Amniotic epithelial cell (primary cell): ENCODE measurements at regions not wholly inside any gene's neighbourhood (a gene's known extent, or its start where the extent isn't known, plus 50 kb on each side); places are given as distances from the start of the nearest gene placed in this dataset.
"Not testable (repeated sequence)": the region's sequence is repeated elsewhere in the genome, so short reads cannot be mapped to it uniquely, and the experiment has no call there.

Experiments
- DNase-seq: peaks from one replicate; pipeline ENCODE4 v3.0.0-alpha.2; 2010; ENCODE audit warnings: low read depth

- no peak for DNase-seq
Observed at GRCh38 chr3:11739706-11740105, 96.0 kb upstream of the VGLL4 start.

GRCh38 chr3:11739123-11739522 is 95.4 kb upstream of the VGLL4 start:
- no peak for DNase-seq

DNA sequence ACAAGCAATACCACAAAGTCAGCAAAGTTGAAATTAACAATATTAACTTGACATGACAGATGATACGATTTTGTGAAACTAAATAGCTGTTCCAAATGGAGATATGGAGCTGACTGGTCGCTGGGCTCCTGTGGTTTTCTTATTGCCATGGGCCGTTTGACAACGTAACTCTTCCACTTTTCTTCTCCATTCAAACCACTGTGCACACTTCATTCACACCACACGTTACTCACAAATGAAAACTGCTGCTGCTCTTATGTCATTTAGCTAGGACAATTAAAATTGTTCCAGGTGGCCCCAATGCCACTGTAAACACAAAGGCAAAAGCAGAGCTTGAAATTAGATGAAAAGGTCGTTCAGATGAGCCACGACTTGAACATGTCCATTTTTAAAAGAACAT is 94.0 kb upstream of the VGLL4 start:
- no peak for DNase-seq

GRCh38 chr3:11736136-11736833 is 92.6 kb upstream of the VGLL4 start:
- no peak for DNase-seq

GRCh38 chr3:11735638-11736037 is 91.9 kb upstream of the VGLL4 start:
- no peak for DNase-seq

DNA sequence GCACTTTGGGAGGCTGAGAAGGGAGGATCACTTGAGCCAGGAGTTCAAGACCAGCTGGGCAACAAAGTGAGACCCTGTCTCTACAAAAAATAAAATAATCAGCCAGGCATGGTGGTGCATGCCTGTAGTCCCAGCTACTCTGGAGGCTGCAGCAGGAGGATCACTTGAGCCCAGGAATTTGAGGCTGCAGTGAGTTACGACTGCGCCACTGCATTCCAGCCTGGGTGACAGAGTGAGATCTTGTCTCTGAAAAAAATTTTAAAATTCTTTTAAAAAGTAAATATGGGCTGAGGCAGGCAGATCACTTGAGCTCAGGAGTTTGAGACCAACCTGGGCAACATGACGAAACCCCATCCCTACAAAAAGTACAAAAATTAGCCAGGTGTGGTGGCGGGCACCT is 91.4 kb upstream of the VGLL4 start:
- DNase-seq = not testable (repeated sequence)

DNA sequence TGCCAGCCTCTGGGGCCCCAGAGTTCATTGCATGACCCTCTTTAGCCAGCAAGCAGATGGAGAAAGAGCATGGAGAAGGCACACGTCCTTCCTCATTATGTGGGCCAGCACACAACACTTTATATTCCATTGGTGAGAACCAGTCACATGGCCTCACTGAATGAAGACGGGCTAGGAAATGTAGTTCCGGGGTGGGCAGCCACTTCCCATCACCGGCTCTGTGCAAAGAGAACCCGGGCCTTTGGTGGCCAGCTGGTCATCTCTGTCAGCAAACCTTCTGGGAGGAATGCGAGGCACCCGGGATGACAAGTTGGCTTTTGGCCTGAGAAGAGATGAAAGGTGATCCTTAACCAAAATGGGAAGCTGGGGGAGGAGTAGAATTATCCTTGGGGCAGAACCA is 90.2 kb upstream of the VGLL4 start:
- DNase-seq = no peak

DNA sequence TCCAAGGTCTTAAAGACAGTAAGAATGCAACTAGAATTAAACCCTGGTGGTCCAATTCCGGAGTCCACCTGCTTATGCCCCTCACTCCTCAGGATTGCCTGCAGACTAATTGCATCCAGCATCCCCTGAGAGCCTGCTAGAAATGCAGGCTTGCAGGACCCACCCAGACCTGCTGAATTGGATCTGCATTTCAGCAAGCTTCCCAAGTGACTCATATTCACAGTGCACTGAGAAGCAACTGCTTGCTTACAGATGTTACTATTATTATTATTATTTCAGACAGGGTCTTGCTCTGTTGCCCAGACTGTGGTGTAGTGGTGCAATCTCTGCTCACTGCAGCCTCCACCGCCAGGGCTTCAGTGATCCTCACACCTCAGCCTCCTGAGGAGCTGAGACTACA is 83.5 kb upstream of the VGLL4 start:
- DNase-seq = no peak

DNA sequence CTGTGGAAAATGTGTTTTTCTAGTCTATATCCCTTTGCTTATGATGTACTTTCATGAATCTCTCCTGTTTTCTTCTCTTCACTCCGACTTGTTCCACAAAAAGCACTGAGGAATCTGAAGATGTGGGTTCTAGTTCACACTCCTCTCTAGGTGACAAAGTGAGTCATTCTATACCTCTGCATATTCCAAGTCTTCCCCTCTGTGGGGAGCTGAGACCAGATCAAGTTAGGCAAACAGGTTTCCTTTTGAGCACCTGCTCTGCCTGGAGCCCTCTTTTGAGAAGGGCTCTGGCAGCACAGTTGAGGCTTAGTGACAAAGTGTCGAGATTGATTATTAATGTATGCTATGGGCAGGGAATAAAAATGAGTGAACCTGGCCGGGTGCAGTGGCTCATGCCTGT is 82.4 kb upstream of the VGLL4 start:
- DNase-seq = no peak

DNA sequence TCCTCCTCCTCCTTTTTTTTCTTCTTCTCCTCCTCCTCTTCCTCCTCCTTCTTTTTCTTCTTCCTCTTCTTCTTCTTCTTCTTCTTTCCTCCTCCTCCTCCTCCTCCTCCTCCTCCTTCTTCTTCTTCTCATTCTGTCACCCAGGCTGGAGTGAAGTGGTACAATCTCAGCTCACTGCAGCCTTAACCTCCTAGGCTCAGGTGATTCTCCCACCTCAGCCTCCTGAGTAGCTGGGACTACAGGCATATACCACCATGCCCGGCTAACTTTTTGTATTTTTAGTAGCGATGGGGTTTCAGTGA is 81.6 kb upstream of the VGLL4 start:
- DNase-seq = not testable (repeated sequence)

- DNase-seq = no peak
Observed at GRCh38 chr3:11724615-11725339, 81.1 kb upstream of the VGLL4 start.

DNA sequence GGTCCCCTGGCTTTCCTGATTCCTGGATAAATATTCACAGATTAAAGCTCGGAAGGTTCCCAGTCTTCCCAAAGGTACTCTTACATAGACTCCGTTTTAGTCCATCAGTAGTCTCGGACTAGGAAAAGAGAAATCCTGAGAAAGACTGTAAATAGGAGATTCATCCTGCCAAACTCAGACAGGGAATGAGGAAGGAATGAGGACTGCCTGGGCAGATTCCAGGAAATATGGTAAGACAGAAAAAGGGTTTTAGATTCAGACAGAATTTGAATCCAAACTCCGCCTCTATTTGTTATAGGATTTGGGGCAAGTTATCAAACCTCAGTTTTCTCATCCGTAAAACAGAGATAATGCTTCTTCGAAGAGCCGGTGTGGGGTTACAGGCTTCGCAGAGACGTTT is 77.8 kb upstream of the VGLL4 start:
- no peak for DNase-seq

GRCh38 chr3:11720917-11721411 is 77.2 kb upstream of the VGLL4 start:
- DNase-seq = no peak

- peak; percentile 58 for DNase-seq
Observed at GRCh38 chr3:11720304-11720898, 76.7 kb upstream of the VGLL4 start.

DNA sequence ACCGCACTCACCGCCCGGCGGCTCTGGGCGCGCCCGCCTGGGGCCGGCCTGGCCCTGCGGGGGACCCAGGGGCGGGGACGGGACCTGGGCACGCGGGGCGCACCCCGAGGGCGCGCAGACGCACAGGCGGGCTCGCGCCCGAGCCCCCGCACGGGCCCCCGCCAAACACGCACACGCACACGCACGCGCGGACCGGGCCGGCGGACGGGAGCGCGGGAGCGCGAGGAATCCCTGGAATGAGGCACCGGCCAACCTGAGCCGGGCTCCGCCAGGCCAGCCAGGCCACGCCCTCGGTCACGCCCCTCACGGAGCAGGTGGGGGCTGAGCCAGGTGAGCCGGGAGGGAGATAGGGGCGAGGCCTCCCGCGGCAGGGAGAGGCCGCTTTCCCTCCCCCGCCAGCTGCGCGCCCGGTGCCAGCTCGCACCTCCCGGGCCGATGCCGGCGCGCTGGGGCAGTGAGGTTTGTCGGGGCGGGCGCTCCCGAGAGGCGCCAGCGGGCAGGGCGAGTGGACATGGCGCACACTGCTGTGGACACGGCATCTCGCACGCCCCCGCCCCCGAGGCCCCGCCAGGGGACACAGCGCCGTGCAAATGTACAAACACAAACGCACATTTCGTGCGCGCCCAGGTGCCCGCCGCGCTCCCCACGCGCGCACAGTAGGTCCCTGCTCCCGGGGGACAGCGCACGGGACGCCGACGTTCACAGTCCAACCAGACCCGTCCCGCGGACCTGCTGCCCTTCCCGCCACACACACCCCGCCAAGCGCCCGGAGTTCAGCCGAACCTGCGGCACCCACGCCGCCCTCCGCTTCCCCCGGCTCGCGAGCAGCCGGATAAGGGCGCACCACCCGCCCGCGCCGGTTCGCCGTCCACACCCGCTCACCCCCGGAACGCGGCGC is 75.9 kb upstream of the VGLL4 start:
- DNase-seq = peak; percentile 56

DNA sequence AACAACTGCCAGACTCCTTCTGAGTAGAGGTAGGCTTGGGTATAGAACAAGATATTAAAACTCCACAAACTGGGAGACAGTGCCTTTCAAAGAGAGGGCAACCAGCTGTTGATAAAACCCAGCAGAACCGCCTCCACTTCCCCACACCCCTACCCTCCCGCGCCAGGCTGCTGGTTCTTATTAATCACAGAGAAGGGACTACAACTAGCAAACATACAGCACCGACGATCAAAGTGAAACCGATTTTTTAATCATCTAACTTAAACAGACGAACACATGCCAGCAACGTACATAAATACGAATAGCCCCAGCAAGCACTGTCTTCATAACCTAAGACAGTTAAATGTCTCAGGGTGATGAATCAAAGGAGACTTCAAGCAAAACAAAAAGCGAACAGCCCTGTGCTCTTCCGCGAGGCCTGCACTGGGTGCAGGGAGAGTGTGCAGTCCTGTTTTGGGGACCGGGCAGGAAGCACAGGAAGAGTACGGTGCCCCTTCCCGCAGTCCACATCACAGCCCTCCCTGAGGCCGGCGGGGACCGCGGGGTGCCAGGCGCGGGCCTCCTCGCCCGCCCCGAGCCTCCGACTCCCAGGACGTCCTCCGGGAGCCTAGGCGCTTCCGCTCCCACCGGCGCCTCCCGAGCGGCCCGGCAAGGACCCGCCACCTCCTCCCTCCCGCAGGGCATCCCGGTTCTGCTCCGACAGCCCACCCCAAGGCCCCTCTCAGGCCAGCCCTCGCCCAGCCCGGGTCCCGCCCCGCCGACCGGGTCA is 75.1 kb upstream of the VGLL4 start:
- peak; percentile 60 for DNase-seq

GRCh38 chr3:11717768-11718636 is 74.3 kb upstream of the VGLL4 start:
- DNase-seq = peak; percentile 55

- peak; percentile 40 for DNase-seq
Observed at GRCh38 chr3:11717301-11717700, 73.6 kb upstream of the VGLL4 start.

DNA sequence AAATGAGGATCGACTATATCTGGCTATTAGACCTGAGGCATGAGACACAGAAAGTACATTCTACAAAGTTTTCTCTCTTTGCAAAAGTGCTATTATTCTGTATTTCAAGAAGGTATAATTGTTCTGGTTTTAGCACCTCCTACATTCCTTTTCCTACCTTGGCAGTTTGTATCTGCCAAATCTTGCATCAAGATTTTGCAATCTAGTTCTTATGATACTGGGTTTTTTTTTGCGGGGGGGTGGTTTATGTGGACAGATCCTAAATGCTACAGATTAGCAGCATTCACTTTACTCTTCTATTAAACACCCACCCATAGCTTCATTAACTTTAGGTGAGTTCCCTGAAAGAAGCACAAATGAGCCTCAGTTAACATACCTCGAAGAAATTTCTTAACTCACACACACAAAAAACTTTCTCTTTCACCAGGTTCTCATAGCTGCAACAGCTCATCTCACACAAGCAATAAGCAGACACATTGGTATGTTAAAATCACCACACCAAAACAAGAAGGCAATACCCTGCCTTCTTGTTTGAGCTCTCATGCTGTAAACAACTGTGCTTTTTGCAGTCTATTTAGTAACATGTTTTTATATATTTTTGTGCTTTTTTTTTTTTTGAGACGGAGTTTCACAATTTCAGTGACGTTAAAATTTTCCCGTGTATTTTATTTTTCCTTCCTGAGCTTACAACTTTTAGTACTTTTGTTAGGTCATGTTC is 73.0 kb upstream of the VGLL4 start:
- peak; percentile 48 for DNase-seq

- no peak for DNase-seq
Observed at GRCh38 chr3:11713171-11713570, 69.5 kb upstream of the VGLL4 start.
